SK-N-SH (cell line): ENCODE measurements at regions not wholly inside any gene's neighbourhood (a gene's known extent, or its start where the extent isn't known, plus 50 kb on each side); places are given as distances from the start of the nearest gene placed in this dataset.

Experiments
- CTCF ChIA-PET: fragments of 300-600, 350-600 bp; formaldehyde crosslinking; extraction: SDS; loops from one replicate; lab custom pipeline; 2021; lab: Yijun Ruan, JAX
- POLR2A ChIA-PET: fragments of 350-600 bp; sonication (Branson Sonifier 250); formaldehyde crosslinking; extraction: SDS; loops from one replicate; lab custom pipeline; 2020; ENCODE audit warnings: antibody characterized with exemption, inconsistent platforms; lab: Yijun Ruan, JAX
- DNase-seq: peaks from one replicate; pipeline ENCODE4 v3.0.0; 2012
- H2AFZ ChIP-seq: fragments of 200-600 bp; sonication (generic); 2 replicates; pipeline ENCODE4 v1.8.1; 2016; ENCODE audit warnings: antibody characterized with exemption, mild to moderate bottlenecking, low read depth
- H3F3A ChIP-seq: fragments of 200-600 bp; sonication (generic); replicated peaks from 2 replicates; pipeline ENCODE3; 2016; ENCODE audit warnings: antibody characterized with exemption, mild to moderate bottlenecking; ENCODE audit not compliant: insufficient read depth
- H3K27ac ChIP-seq, 2 experiments: fragments of 200-500 bp in 1 of 2; fragments of 200-600 bp in 1 of 2; sonication (Bioruptor generic) in 1 of 2; sonication (generic), shearing (Covaris generic) in 1 of 2; 2 replicates each; pipeline versions ENCODE4 v1.5.1 to v1.6.1; 2014 to 2016; ENCODE audit warnings: low read depth in 2 of 2, inconsistent platforms in 1 of 2, low read length in 1 of 2, mild to moderate bottlenecking in 1 of 2, mixed read lengths in 1 of 2
- H3K27me3 ChIP-seq: fragments of 200-600 bp; sonication (generic), shearing (Covaris generic); 2 replicates; pipeline ENCODE4 v1.6.1; 2016; ENCODE audit warnings: mixed run types; ENCODE audit not compliant: insufficient read depth
- H3K36me3 ChIP-seq, 2 experiments: fragments of 200-500 bp in 1 of 2; fragments of 200-600 bp in 1 of 2; sonication (Bioruptor generic) in 1 of 2; sonication (generic) in 1 of 2; replicated peaks in 1 of 2; 2 replicates each; pipeline versions ENCODE3 to v1.5.1; 2014 to 2016; ENCODE audit warnings: low read length in 1 of 2, mild to moderate bottlenecking in 1 of 2; ENCODE audit not compliant: insufficient read depth in 2 of 2, control insufficient read depth in 1 of 2
- H3K4me1 ChIP-seq, 2 experiments: fragments of 200-500 bp in 1 of 2; fragments of 200-600 bp in 1 of 2; sonication (Bioruptor generic) in 1 of 2; sonication (generic), shearing (Covaris generic) in 1 of 2; 2 replicates each; pipeline versions ENCODE4 v1.5.1 to v1.6.1; 2014 to 2016; ENCODE audit warnings: low read depth in 1 of 2, low read length in 1 of 2, mixed run types in 1 of 2; ENCODE audit not compliant: insufficient read depth in 2 of 2, control insufficient read depth in 1 of 2
- H3K4me2 ChIP-seq: fragments of 200-600 bp; sonication (generic), shearing (Covaris generic); 2 replicates; pipeline ENCODE4 v1.6.1; 2017; ENCODE audit warnings: mixed run types
- H3K4me3 ChIP-seq, 2 experiments: fragments of 200-500 bp in 1 of 2; fragments of 200-600 bp in 1 of 2; sonication (Bioruptor generic) in 1 of 2; sonication (generic), shearing (Covaris generic) in 1 of 2; 2 replicates each; pipeline versions ENCODE4 v1.5.1 to v1.8.1; 2014 to 2016; ENCODE audit warnings: low read depth in 2 of 2, inconsistent platforms in 1 of 2, low read length in 1 of 2, mild to moderate bottlenecking in 1 of 2, mixed read lengths in 1 of 2, moderate library complexity in 1 of 2
- H3K79me2 ChIP-seq: fragments of 200-600 bp; sonication (generic); 2 replicates; pipeline ENCODE4 v1.8.1; 2017; ENCODE audit warnings: mild to moderate bottlenecking; ENCODE audit not compliant: insufficient read depth
- H3K9ac ChIP-seq: fragments of 200-600 bp; sonication (generic); 2 replicates; pipeline ENCODE4 v1.6.1; 2017; ENCODE audit warnings: mixed run types
- H3K9me2 ChIP-seq: fragments of 200-600 bp; sonication (generic); 2 replicates; pipeline ENCODE4 v1.6.1; 2017; ENCODE audit warnings: mixed run types
- H3K9me3 ChIP-seq: fragments of 200-600 bp; sonication (generic); 2 replicates; pipeline ENCODE4 v1.6.1; 2017; ENCODE audit warnings: mixed run types, mild to moderate bottlenecking, moderate library complexity
- H4K20me1 ChIP-seq: fragments of 200-600 bp; sonication (generic); 2 replicates; pipeline ENCODE4 v1.6.1; 2017; ENCODE audit warnings: mild to moderate bottlenecking, mixed run types; ENCODE audit not compliant: insufficient read depth
- FOSL2 ChIP-seq: IDR thresholded peaks from 2 replicates; pipeline ENCODE4 v1.4.0; 2012; ENCODE audit warnings: low read depth, mild to moderate bottlenecking, moderate library complexity, borderline replicate concordance
- FOXM1 ChIP-seq: IDR thresholded peaks from 2 replicates; pipeline ENCODE4 v1.4.0; 2012; ENCODE audit warnings: low read depth, mild to moderate bottlenecking
- JUND ChIP-seq: IDR thresholded peaks from 2 replicates; pipeline ENCODE4 v1.4.0; 2012
- MEF2A ChIP-seq: IDR thresholded peaks from 2 replicates; pipeline ENCODE4 v1.4.0; 2012; ENCODE audit warnings: low read depth, borderline replicate concordance
- MXI1 ChIP-seq: IDR thresholded peaks from 2 replicates; pipeline ENCODE4 v1.6.1; 2012; ENCODE audit warnings: mild to moderate bottlenecking, low read depth, low read length, improper control_type of control experiment
- NRF1 ChIP-seq: IDR thresholded peaks from 2 replicates; pipeline ENCODE4 v1.6.1; 2012; ENCODE audit warnings: low read depth, mild to moderate bottlenecking, low read length
- POLR2AphosphoS5 ChIP-seq: IDR thresholded peaks from 2 replicates; pipeline ENCODE4 v1.6.1; 2012; ENCODE audit warnings: low read depth, low read length
- RAD21 ChIP-seq: IDR thresholded peaks from 2 replicates; pipeline ENCODE4 v1.6.1; 2012; ENCODE audit warnings: mild to moderate bottlenecking, low read length
- RFX5 ChIP-seq: IDR thresholded peaks from 2 replicates; pipeline ENCODE4 v1.6.1; 2012; ENCODE audit warnings: mild to moderate bottlenecking, improper control_type of control experiment, low read length
- RXRA ChIP-seq: IDR thresholded peaks from 2 replicates; pipeline ENCODE4 v1.4.0; 2012; ENCODE audit warnings: low read depth, mild to moderate bottlenecking, borderline replicate concordance
- SIN3A ChIP-seq: IDR thresholded peaks from 2 replicates; pipeline ENCODE4 v1.6.1; 2012; ENCODE audit warnings: low read depth, mild to moderate bottlenecking, low read length, moderate library complexity, borderline replicate concordance
- SMC3 ChIP-seq: IDR thresholded peaks from 2 replicates; pipeline ENCODE4 v1.6.1; 2012; ENCODE audit warnings: low read depth, low read length, improper control_type of control experiment
- TCF12 ChIP-seq: IDR thresholded peaks from 2 replicates; pipeline ENCODE4 v1.4.0; 2012
- WGBS: methylation state at CpG from one replicate; pipeline ENCODE4 v1.1.6; 2017; ENCODE audit warnings: low lambda C conversion rate; 5-methylcytosine and 5-hydroxymethylcytosine counted together
- TF ChIP-seq, protein P1 (sequence below): IDR thresholded peaks from 2 replicates; pipeline ENCODE4 v1.4.0; 2012; ENCODE audit warnings: low read depth, borderline replicate concordance
- TF ChIP-seq, protein P2 (sequence below): IDR thresholded peaks from 2 replicates; pipeline ENCODE4 v1.6.1; 2012; ENCODE audit warnings: mild to moderate bottlenecking, low read depth, low read length, moderate library complexity
- TF ChIP-seq, protein P3 (sequence below): fragments of 200-600 bp; sonication (generic); IDR thresholded peaks from 2 replicates; pipeline ENCODE4 v1.6.1; 2017; ENCODE audit warnings: antibody characterized with exemption, mild to moderate bottlenecking, moderate library complexity

DNA sequence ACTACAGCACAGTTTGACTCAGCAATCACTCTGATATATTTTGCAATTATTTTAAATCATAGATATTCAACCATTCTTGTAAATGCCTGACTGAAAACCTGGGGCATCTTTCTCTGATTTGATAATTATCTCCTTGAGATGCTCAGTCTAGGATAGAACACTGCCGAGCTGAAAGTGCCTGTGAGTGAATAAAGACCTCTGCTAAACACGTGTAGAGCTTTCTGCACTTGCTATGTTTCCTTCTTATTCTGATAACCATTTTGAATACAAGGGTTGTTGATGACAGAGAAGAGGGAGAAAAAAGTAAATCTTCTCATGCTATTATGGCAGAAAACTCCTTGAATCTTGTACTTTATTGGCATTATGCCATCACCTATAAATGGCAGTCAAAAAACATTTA is 1843.4 kb upstream of the IGFBP7 start:
- WGBS, result 5% methylated on average over 2 of the region's 2 CpGs
- DNase-seq, result no peak
- H3K79me2 ChIP-seq, result no peaks in the 10 kb centered on the region
- no peak overlapping the region for H2AFZ ChIP-seq
- H3K27me3 ChIP-seq, result no peaks in the 10 kb centered on the region
- H3K36me3 ChIP-seq, result no peaks in the 10 kb centered on the region
- H3F3A ChIP-seq, result no peaks in the 10 kb centered on the region
- H3K4me2 ChIP-seq, result no peak overlapping the region
- H3K4me1 ChIP-seq, result no peaks in the 10 kb centered on the region
- ChIA-PET POLR2A (no interaction called here), CTCF (no interaction called here)
- H3K9me2 ChIP-seq, result no peaks in the 10 kb centered on the region
- H3K9me3 ChIP-seq, result no peaks in the 10 kb centered on the region
- H4K20me1 ChIP-seq, result no peaks in the 10 kb centered on the region
- no peak for TF ChIP-seq MXI1
- TF ChIP-seq MEF2A, result no peak
- TF ChIP-seq RXRA, result no peak
- TF ChIP-seq RAD21, result no peak
- TF ChIP-seq SIN3A, result no peak
- TF ChIP-seq FOSL2, result no peak
- TF ChIP-seq NRF1, result no peak
- no peak for TF ChIP-seq SMC3
- TF ChIP-seq, protein P1, sequence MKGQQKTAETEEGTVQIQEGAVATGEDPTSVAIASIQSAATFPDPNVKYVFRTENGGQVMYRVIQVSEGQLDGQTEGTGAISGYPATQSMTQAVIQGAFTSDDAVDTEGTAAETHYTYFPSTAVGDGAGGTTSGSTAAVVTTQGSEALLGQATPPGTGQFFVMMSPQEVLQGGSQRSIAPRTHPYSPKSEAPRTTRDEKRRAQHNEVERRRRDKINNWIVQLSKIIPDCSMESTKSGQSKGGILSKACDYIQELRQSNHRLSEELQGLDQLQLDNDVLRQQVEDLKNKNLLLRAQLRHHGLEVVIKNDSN, result no peak
- TF ChIP-seq, protein P2, sequence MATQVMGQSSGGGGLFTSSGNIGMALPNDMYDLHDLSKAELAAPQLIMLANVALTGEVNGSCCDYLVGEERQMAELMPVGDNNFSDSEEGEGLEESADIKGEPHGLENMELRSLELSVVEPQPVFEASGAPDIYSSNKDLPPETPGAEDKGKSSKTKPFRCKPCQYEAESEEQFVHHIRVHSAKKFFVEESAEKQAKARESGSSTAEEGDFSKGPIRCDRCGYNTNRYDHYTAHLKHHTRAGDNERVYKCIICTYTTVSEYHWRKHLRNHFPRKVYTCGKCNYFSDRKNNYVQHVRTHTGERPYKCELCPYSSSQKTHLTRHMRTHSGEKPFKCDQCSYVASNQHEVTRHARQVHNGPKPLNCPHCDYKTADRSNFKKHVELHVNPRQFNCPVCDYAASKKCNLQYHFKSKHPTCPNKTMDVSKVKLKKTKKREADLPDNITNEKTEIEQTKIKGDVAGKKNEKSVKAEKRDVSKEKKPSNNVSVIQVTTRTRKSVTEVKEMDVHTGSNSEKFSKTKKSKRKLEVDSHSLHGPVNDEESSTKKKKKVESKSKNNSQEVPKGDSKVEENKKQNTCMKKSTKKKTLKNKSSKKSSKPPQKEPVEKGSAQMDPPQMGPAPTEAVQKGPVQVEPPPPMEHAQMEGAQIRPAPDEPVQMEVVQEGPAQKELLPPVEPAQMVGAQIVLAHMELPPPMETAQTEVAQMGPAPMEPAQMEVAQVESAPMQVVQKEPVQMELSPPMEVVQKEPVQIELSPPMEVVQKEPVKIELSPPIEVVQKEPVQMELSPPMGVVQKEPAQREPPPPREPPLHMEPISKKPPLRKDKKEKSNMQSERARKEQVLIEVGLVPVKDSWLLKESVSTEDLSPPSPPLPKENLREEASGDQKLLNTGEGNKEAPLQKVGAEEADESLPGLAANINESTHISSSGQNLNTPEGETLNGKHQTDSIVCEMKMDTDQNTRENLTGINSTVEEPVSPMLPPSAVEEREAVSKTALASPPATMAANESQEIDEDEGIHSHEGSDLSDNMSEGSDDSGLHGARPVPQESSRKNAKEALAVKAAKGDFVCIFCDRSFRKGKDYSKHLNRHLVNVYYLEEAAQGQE, result no peak
- no peak for TF ChIP-seq TCF12
- TF ChIP-seq POLR2AphosphoS5, result no peak
- no peak for TF ChIP-seq RFX5
- TF ChIP-seq, protein P3, sequence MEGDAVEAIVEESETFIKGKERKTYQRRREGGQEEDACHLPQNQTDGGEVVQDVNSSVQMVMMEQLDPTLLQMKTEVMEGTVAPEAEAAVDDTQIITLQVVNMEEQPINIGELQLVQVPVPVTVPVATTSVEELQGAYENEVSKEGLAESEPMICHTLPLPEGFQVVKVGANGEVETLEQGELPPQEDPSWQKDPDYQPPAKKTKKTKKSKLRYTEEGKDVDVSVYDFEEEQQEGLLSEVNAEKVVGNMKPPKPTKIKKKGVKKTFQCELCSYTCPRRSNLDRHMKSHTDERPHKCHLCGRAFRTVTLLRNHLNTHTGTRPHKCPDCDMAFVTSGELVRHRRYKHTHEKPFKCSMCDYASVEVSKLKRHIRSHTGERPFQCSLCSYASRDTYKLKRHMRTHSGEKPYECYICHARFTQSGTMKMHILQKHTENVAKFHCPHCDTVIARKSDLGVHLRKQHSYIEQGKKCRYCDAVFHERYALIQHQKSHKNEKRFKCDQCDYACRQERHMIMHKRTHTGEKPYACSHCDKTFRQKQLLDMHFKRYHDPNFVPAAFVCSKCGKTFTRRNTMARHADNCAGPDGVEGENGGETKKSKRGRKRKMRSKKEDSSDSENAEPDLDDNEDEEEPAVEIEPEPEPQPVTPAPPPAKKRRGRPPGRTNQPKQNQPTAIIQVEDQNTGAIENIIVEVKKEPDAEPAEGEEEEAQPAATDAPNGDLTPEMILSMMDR, result no peak
- TF ChIP-seq JUND, result no peak
- TF ChIP-seq FOXM1, result no peak
- no peak overlapping the region for H3K9ac ChIP-seq
- H3K27ac ChIP-seq, result no peak overlapping the region
- H3K4me3 ChIP-seq, result no peak overlapping the region
